GM19193 (cell line): ENCODE measurements at regions not wholly inside any gene's neighbourhood (a gene's known extent, or its start where the extent isn't known, plus 50 kb on each side); places are given as distances from the start of the nearest gene placed in this dataset.
A peak's percentile ranks its signal among the peaks of the same experiment; 100 is the strongest.

ENCODE experiments used
- POLR2A ChIP-seq: IDR thresholded peaks from 4 replicates; pipeline ENCODE4 v1.6.1; 2011; ENCODE audit not compliant: insufficient read depth, insufficient read length; ENCODE audit errors: extremely low read depth

DNA sequence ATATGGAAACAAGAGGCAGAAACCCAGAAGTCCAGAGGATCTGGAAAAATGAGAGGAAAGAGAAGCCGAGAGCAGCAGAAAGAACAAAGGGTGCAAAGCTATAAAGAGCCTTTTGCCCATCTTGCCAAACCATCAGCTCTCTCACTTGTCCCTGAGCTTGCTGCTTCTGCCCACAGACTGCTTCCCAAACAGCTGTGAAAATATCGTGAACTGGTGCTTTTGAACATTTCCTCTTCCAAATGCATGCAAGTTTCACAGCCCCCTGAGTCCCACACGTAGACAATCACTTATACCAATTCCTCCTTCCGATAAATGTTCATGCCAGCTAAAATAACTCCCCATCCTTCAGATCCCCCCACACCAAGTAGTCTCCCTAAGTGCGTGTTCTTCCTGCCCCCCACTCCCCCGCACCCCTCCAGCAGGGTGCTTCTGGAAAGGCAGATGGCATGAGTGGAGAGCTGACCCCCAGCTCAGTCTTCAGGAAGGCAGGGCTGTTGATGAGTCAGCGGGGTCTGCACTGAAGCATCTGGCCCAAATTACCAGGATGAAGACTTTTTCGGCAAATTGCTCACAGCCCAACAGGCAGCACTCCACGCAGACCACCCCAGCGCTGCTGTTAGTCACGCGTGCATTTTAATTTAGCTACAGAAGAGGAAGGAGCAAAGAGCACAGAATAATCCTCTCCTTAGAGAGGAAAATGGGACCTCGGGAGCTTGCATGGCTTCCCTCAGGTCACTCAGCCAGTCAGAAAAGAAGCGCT is 76.1 kb upstream of the KCNMA1 start:
- TF ChIP-seq POLR2A, result no peak

DNA sequence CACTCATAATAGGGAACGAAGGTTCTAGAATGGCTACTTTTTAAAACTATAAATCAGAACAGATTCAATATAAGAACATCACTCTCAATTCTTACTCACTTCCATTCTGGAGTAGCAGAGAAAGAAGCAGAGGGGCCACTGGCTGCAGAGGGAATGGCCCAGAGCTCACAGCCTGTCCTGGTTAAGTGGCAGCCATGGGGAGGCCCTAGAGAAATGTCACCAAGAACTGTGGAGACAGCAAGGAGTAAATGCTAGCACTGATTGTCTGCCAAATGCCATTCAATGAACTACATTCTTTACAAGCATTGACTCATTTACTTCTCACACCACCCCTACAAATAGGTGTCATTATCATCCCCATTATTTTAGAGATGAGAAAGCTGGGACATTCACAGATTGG is 74.6 kb upstream of the KCNMA1 start:
- TF ChIP-seq POLR2A, result no peak

DNA sequence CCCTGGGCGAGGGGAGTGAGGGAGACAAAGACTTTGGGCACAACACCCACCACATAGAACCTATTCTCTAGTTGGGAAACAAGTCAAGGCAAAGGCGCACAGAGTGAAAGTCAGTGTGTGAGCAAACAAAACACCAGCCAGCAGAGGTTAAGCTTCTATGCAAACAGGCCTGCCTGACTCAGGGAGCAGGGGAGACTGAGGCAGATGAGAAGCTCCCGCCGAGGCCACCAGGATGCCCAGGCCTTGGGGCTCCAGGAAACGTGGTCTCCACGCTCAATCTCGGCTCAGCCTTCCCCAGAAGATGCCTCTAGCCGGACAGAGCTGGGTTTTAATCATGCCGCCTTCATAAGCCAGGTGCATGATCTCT is 74.1 kb upstream of the KCNMA1 start:
- no peak for TF ChIP-seq POLR2A

DNA sequence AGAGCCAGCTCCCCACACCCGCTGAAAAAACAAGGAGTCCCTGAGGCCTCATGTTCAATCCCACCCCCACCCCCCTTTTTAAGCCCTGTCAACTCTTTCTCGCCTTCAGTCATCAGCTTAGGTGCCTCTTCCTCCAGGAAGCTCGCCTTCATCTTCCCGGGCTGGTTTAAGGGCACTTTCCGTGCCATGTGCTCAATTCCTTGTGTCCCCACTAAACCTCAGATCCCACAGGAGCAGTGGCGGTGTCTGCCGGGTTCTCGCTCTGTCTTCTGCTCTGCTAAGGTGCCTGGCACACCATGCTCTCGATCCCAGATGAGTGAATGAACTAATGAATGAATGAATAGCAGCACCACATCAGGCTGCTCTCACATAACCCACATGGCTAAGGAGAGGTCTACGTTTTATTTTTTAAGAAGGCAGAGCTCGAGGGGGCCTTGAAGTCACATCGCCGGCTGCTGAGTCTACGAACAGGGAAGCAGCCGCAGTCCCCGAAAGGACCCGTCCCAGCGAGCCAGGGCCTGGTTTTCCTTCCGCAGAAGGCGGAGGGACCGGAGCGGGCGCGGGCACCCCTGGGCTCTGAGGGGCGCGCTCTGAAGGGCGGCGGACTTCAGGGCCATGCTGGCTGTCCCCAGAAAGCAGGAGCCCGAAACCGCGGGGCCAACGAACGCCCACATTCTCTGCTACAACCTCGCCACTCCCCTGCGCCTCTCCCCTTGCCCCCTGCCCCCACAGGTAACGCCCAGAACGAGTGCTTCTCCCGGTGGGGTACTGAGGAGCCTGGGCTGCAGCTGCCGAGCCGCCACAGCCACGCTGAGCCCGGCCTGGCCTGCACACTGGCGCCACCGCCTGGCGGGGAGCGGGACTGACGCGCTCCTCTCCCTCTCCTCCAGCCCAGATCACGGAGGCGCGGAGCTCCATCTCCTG is 73.4 kb upstream of the KCNMA1 start:
- no peak for TF ChIP-seq POLR2A

DNA sequence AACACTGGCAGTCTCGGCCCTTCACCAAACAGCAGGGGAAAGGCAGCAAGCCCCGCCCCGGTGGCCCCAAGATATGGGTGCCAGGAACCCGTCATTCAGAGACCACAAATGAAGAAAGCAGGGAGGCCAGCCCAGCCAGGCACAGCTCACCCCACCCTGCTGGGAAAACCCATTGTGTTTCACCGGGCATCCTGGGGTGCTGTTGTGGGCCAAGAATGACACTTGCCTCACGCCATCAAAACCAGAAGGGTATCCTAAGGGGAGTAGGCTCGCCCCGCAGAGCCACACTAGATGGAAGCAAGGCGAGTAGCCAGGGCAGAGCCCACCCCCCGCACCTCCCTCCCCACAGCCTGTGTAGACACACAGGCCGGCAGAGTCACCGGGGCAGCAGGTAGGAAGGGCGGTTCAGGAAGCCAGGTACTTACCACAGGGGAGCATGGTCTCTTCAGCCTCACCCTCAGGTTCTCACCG is 72.5 kb upstream of the KCNMA1 start:
- peak; percentile 18 for TF ChIP-seq POLR2A

DNA sequence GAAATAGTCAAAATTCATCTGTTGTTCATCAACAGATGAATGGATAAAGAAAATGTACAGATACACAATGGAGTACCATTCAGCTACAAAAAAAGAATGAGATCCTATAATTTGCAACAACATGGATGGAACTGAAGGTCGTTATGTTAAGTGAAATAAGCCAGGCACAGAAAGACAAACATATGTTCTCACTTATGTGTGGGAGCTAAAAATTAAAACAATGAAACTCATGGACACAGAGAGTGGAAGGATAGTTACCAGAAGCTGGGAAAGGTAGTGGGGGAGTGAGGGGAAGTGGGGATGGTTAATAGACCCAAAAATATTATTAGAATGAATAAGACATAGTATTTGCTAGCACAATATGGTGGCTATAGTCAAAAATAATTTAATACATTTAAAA is 70.0 kb upstream of the KCNMA1 start:
- no peak for TF ChIP-seq POLR2A

DNA sequence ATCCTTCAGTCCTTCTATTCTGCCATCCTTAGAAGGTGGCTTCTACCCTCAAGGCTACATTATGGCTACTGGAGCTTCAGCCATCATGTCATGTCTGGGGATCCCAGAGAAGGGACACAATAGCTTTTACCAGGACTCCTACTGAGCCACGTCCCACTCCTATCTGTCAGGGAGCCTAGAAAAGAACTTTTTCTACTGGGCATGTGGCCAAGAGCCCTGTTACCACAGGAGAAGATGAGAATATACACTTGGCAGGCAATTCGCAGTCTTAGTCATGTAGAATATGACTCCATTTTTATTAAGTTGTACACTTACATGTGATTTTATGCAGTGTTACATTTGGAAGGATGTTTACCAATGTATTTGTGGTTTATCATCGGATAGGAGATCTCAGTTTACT is 64.6 kb upstream of the KCNMA1 start:
- TF ChIP-seq POLR2A, result no peak

DNA sequence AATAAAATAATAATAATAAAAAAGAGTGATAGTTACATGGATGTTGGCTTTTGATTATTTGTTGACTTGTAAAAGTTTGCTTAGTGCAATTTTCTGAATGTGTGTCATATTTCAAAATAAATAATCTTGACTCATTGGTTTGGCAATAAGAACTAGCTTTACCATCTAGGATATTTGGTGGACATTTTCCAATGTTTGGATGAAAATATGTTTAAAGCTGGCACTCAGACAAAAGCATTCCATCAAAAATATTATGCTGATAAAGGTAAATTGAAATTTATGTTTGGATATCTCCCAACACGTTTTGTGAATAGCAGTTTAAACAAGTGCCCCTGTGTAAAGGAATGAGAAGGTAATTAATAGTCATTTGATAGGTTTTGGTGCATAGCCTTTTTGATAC is 62.5 kb upstream of the KCNMA1 start:
- no peak for TF ChIP-seq POLR2A

DNA sequence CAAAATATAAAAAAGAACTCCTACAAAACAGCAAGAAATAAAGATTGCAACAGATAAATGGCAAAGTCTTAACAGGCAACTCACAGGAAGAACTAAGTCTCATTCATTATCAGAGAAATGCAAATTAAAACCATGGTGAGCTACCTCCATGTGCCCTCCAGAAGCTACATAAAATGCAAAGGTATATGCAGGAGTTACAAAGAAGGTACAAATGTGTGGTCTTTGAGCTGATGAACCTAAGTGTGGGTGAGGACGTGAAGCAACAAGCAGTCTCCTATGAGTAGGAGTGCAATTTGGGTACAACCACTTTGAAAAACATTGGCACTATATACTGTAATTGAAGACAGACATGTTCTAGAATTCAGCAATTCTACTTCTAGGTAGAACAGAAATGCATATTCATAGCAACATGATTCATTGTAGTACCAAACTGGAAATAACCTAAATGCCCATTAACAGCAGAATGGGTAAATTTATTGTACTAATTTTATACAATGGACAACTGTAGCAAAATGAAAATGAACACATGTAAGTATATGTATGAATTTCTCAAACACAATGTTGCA is 61.6 kb upstream of the KCNMA1 start:
- TF ChIP-seq POLR2A, result no peak

DNA sequence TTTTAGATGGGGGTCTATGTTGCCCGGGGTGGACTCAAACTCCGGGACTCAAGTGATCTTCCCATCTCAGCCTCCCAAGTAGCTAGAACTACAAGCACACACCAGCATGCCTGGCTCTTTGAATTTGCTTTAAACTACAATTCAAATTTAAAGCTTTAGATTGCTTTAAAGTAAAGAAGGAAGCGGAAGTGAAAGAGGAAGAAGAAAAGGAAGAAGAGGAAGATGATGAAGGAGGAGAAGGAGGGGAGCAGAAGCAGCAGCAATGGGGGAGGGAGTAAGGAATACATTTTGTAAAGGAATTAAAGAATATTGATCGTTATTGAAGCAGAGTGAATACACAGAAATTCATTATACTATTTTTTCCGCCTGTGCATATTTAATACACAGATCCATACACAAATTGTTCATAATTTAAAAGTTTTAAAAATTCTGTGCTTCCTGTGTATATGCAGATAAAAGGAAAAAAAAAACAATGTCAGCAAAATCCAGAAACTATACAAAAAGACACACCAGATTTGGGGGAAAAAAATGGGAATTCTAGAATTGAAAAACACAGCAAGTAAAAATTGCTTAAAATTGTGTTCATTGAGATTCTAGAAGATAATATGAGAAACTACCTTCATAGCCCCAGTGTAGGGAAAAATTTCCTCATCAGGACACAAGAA is 60.8 kb upstream of the KCNMA1 start:
- TF ChIP-seq POLR2A, result no peak

DNA sequence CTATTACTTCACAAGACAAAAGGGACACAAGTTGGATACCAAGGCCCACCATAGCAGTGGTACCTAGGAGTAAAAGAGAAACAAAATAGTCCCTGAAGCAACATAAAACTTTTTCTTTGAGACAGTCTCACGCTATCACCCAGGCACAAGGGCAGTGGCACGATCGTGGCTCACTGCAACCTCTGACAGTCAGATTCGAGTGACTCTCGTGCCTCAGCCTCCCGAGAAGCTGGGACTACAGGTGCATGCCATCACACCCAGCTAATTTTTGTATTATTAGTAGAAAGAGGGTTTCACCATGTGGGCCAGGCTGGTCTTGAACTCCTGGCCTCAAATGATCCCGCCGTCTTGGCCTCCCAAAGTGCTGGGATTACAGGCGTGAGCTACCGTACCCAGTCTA is 59.0 kb upstream of the KCNMA1 start:
- TF ChIP-seq POLR2A, result no peak

DNA sequence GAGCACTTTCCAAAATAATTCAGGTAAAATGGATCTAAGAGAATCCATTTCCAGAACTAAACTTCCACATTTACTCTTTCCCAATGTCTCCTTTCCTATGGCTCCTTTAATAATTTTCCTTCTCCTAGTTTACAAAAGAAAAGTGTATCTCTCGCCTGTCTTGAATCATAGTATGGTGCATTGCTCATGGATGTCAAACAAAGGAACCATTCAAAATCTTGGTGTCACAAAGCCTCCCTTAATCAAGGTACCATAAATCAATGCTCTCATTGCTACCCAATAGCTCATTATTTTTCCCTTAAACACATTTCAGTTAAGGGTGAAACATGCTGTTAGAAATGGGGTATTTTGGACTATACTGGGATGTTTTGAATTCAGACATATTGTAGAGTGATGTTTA is 57.6 kb upstream of the KCNMA1 start:
- TF ChIP-seq POLR2A, result no peak

DNA sequence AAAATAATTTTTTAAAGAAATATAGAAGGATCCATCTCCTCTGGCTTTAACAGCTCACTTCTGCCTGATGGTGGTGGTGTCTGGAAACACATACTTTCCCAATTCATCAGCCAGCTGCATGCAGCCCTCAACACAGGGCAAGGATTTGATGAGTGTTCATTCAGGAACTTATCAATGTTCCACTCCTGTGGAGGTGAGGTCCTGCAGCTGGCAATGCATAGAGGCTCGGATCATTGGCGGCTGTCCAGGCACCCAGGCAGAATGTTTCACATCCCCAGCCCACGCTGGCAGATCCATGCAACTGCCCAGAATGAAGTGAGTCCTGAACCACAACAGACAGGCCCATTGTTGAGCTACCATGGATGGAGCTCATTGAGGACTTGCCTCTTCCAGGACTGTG is 55.2 kb upstream of the KCNMA1 start:
- no peak for TF ChIP-seq POLR2A

DNA sequence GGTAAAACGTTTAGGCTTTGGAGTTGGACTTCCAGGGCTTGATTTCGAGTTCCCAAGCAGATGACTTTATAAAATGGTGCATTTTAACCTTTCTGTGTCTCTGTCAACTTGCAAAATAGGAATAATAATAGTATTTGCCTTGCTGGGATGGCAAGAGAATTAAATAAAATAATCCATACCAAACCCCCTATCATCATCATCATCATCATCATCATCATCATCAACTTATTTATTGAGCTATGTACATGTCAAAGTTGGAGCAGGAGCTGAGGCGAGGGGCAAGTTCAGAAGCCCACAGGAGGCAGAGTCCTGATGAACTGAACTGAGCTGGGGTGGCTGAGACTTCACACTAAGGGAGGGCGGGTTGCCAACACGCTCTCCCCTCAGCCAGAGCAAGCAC is 51.7 kb upstream of the KCNMA1 start:
- no peak for TF ChIP-seq POLR2A

DNA sequence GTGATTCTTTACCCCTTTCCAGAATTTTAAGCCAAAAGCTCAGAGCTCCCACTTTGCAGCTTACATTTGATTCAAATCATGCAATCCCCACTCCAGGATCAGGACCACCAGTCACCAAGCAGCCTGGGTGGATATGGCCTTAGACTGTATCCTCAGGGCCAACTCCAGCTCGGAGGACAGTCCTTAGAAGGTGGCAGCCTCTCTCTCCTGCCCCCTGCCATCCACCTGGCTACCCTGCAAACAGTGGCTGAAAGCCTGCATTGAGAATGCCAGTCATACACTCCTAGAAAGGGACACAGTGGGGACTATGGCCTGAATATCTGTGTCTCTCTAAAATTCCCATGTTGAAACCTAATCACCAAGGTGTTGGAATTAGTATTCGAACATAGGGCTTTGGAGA is 50.0 kb upstream of the KCNMA1 start:
- TF ChIP-seq POLR2A, result no peak
